Breast epithelium (tissue), 3 donors: ENCODE measurements at regions not wholly inside any gene's neighbourhood (a gene's known extent, or its start where the extent isn't known, plus 50 kb on each side); places are given as distances from the start of the nearest gene placed in this dataset.

Experiments
- POLR2A ChIP-seq: fragments of 450-650 bp; IDR thresholded peaks from one replicate; pipeline ENCODE4 v1.6.1; 2016; ENCODE audit warnings: antibody characterized with exemption, mild to moderate bottlenecking, moderate library complexity
- POLR2AphosphoS5 ChIP-seq, 3 donors: sonication (generic); formaldehyde crosslinking; IDR thresholded peaks; one replicate each; pipeline ENCODE4 v1.6.1; 2017; ENCODE audit warnings: antibody characterized with exemption in 3 of 3

DNA sequence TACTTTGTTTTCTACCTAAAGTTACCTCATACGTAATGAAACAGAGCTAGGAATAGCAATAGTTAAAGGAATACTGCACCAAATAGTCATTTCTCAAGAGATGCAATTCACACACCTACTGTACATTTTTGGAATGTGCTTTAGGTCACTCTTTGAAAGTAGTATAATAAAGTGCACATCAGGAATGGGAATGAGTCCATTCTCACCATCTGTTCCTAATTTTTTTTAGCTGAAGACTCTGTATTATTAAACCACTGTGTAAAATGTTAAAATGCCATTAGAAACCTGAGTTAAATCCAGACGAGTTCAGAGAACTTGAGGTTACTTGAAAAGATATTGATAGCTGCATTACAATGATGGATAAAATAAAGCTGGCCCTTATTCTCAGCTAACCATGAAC lies 51.9 kb upstream of the EPHA7 start:
- no peak for TF ChIP-seq POLR2A
- no peak for TF ChIP-seq POLR2AphosphoS5 (IDR thresholded peaks at IDR 0.05)
